Breast epithelium (tissue), 3 donors: ENCODE measurements at regions not wholly inside any gene's neighbourhood (a gene's known extent, or its start where the extent isn't known, plus 50 kb on each side); places are given as distances from the start of the nearest gene placed in this dataset.

Source experiments
- CTCF ChIP-seq, 3 donors: fragments of 450-650 bp; IDR thresholded peaks; one replicate each; pipeline ENCODE4 v1.5.1; 2016 to 2017; ENCODE audit warnings: antibody characterized with exemption in 3 of 3, mild to moderate bottlenecking in 3 of 3, moderate library complexity in 3 of 3
- POLR2A ChIP-seq: fragments of 450-650 bp; IDR thresholded peaks from one replicate; pipeline ENCODE4 v1.6.1; 2016; ENCODE audit warnings: antibody characterized with exemption, mild to moderate bottlenecking, moderate library complexity
- POLR2AphosphoS5 ChIP-seq, 3 donors: sonication (generic); formaldehyde crosslinking; IDR thresholded peaks; one replicate each; pipeline ENCODE4 v1.6.1; 2017; ENCODE audit warnings: antibody characterized with exemption in 3 of 3

- TF ChIP-seq POLR2A (no peak), CTCF (IDR thresholded peaks at IDR 0.05) (no peak), POLR2AphosphoS5 (IDR thresholded peaks at IDR 0.05) (no peak)
Measured at GRCh38 chr3:106962993-106963392, 414.2 kb upstream of the CCDC54 start.
